ENCODE measurements at regions not wholly inside any gene's neighbourhood (a gene's known extent, or its start where the extent isn't known, plus 50 kb on each side); places are given as distances from the start of the nearest gene placed in this dataset.

- no peak for DNase-seq
Observed at GRCh38 chr16:5444189-5444588, 346.6 kb upstream of the EEF2KMT start.

GRCh38 chr16:5442986-5443385 is 345.4 kb upstream of the EEF2KMT start:
- DNase-seq, result no peak

GRCh38 chr16:5442054-5442453 is 344.5 kb upstream of the EEF2KMT start:
- DNase-seq, result no peak

- no peak for DNase-seq
Observed at GRCh38 chr16:5438591-5438990, 341.0 kb upstream of the EEF2KMT start.

- DNase-seq, result no peak
Observed at GRCh38 chr16:5433587-5433986, 336.0 kb upstream of the EEF2KMT start.

GRCh38 chr16:5432166-5432565 is 334.6 kb upstream of the EEF2KMT start:
- DNase-seq, result no peak

- DNase-seq, result no peak
Observed at GRCh38 chr16:5430598-5430997, 333.0 kb upstream of the EEF2KMT start.

- no peak for DNase-seq
Observed at GRCh38 chr16:5428932-5429331, 331.3 kb upstream of the EEF2KMT start.

GRCh38 chr16:5427571-5427970 is 330.0 kb upstream of the EEF2KMT start:
- DNase-seq, result no peak

- DNase-seq, result no peak
Observed at GRCh38 chr16:5422643-5423496, 325.3 kb upstream of the EEF2KMT start.

GRCh38 chr16:5422047-5422446 is 324.5 kb upstream of the EEF2KMT start:
- no peak for DNase-seq

- DNase-seq, result no peak
Observed at GRCh38 chr16:5416013-5416412, 318.4 kb upstream of the EEF2KMT start.

- DNase-seq, result no peak
Observed at GRCh38 chr16:5415123-5415522, 317.5 kb upstream of the EEF2KMT start.

- no peak for DNase-seq
Observed at GRCh38 chr16:5412731-5413130, 315.1 kb upstream of the EEF2KMT start.

GRCh38 chr16:5398203-5398602 is 300.6 kb upstream of the EEF2KMT start:
- no peak for DNase-seq

- no peak for DNase-seq
Observed at GRCh38 chr16:5396880-5397279, 299.3 kb upstream of the EEF2KMT start.

- DNase-seq, result no peak
Observed at GRCh38 chr16:5393070-5393469, 295.5 kb upstream of the EEF2KMT start.

- no peak for DNase-seq
Observed at GRCh38 chr16:5386989-5387388, 289.4 kb upstream of the EEF2KMT start.

GRCh38 chr16:5385811-5386210 is 288.2 kb upstream of the EEF2KMT start:
- no peak for DNase-seq

- no peak for DNase-seq
Observed at GRCh38 chr16:5385115-5385514, 287.5 kb upstream of the EEF2KMT start.

- no peak for DNase-seq
Observed at GRCh38 chr16:5383737-5384136, 286.1 kb upstream of the EEF2KMT start.

GRCh38 chr16:5382484-5382883 is 284.9 kb upstream of the EEF2KMT start:
- DNase-seq, result no peak

GRCh38 chr16:5381481-5381880 is 283.9 kb upstream of the EEF2KMT start:
- no peak for DNase-seq

- no peak for DNase-seq
Observed at GRCh38 chr16:5379954-5380353, 282.4 kb upstream of the EEF2KMT start.

GRCh38 chr16:5378531-5378930 is 280.9 kb upstream of the EEF2KMT start:
- DNase-seq, result no peak
